GM19099 (cell line): ENCODE measurements at regions not wholly inside any gene's neighbourhood (a gene's known extent, or its start where the extent isn't known, plus 50 kb on each side); places are given as distances from the start of the nearest gene placed in this dataset.

Experiments
- POLR2A ChIP-seq: IDR thresholded peaks from 3 replicates; pipeline ENCODE4 v1.6.1; 2011; ENCODE audit warnings: low read depth; ENCODE audit not compliant: insufficient read length; ENCODE audit errors: extremely low read depth

DNA sequence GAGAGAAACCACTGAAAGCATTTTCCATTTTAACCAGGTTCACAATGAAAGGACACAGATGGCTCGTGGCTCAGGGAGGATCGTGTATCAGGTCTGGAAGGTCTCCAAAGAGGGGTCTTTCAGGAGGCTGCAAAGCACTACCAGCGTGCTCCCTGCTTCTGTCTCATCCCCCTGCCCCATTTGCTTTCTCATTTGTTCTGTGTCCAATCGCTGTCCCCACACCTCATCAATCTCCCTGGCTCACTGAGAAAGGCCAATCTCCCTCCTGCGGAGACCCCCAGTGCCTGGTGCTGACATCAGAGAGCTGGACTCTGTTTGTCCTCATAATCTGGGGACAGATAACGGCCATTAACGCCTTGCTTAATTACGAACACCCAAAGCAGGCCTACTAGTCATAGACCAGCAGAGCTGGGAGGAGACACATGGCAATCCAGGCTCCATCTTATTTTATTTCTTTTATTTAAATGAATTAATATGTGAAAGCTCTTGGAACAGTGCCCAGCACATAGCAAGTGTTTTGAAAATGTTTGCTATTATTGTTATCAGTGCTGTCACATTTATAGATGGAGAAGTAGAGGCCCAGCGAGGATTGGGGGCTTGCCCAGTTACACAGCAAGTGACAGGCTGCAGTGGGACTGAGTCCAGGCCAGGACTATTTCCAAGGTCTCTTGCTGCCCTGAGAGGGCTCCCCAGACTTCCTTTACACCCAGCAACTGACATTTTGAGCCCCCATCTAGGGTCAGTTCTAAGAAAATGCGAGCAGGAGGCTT is 341.0 kb upstream of the USP24 start:
- no peak for TF ChIP-seq POLR2A

DNA sequence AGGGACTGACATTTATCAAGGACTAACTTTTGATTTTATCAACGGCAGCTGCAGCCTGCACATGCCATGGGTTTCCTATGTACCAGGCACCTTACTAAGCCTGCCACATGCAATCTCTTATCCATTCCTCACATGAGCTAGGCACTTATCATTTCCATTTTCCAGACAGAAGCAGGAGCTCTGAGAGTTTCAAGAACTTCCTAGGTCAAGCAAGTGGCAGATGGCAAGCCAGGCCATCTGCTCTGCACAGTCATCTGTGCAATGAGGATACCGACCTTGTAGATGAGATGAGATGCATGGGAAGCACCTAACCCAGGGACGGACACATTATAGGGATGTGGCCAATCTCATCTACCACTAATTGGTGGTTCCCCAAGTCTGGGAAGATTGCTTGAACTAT is 339.4 kb upstream of the USP24 start:
- no peak for TF ChIP-seq POLR2A

DNA sequence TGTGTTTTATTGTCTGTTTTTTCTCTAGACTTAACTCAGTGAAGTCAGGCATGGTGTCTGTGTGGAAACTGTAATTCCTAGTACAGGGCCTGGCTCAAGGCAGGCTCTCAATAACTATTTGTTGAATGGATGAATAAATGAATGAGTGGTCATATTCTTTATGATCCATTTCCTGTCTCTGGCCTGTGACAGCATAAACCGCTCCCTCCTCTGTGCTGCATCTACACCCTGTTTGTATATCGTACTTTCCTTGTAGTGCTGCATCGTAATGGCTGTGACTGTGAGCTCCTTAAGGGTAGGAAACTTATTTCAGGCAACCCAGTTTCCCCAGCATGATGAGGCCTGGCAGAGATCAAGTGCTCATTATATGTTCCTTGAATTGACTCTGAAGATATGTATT is 337.5 kb upstream of the USP24 start:
- no peak for TF ChIP-seq POLR2A

DNA sequence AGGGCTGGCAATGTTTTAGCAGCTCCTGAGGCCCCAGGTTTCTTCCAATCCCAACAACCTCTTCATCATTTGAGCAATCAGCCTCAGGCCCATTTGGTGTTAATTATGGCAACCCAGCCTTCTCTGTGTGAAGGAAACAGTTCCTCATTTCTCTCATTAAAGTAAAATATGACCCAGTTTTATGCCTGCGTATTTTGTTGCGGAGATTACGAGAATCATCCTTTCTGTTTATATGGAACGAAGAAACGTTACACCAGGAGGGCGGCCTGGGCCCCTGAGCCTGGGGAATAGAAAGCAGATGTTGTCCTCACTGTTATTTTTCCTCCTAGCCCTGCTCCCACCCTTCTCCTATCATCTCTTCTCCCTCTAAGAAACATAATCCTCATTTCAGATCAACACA is 332.2 kb upstream of the USP24 start:
- no peak for TF ChIP-seq POLR2A

DNA sequence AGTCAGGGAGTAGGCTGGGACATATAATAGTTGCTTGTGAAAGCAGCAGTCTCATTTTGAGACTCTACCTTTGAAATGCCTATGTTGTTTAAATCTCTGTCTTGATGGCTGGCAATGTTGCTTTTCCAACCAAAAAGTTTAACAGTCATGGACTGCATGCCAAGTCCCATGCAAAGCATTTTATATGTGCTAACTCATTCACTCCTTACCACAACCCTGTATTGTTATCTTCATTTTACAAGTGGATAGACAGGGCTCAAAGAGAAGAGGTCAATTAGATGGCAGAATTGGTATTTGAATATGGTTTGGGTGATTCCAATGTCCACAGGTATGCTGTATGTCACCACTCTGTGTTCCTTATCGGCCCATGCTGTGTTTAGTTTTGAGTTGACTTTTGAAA is 331.4 kb upstream of the USP24 start:
- no peak for TF ChIP-seq POLR2A

DNA sequence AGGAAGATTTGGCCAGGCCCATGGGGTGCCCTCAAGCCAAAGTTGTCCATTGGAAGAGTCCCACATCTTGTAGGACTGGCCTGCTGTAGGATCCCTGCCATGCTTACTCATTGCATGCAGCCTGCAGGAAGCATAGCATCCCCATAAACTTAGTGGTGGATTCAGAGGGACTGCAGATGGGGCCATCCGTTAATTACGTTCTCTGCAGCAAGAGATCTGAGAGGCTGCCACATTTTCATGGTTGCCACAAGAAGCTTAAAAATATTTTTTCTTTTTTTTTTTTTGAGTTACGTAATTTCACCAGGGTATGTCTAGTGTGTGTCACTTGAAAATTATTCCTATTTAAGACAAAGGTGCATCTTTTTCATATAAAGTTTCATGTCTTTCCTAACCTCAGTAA is 329.7 kb upstream of the USP24 start:
- TF ChIP-seq POLR2A, result no peak

DNA sequence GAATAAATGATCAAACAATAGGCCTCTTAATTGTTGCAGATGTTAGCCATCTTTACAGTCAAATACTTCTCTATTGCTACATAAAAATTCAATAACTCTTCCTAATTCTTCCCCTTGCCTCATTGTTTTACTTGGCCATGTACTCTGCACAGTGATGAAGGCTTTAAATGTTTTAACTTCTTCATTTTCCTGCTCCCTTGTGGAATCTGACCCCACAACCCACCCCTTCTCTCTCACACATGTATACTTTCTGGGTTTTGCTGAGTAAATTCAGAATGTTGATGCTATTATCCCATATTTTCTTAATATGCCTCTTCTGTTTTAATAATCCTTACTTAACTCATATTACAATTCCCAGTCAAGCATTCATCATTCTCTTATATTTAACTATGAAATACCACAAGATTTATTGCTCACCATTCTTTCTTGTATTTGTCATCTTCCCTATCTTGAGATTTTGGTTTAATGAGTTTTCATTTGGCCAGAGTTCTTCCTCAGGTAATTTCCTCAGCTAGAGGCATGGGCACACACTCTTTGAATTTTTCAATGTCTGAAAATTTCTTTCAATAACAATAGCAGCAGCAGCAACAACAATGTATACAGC is 327.8 kb upstream of the USP24 start:
- no peak for TF ChIP-seq POLR2A

DNA sequence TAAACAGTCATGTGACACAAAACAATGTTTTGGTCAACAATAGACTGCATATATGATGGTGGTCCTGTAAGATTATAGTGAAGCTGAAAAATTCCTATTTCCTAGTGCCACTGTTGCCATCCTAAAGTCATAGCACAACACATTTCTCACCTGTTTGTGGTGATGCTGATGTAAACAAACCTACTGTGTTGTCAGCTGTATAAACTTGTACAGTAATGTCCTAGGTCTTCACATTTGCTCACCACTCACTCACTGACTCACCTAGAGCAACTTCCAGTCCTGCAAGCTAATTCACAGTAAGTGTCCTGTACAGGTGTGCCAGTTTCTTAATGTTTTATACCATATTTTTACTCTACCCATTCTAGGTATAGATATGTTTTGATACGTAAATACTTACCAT is 326.1 kb upstream of the USP24 start:
- no peak for TF ChIP-seq POLR2A

DNA sequence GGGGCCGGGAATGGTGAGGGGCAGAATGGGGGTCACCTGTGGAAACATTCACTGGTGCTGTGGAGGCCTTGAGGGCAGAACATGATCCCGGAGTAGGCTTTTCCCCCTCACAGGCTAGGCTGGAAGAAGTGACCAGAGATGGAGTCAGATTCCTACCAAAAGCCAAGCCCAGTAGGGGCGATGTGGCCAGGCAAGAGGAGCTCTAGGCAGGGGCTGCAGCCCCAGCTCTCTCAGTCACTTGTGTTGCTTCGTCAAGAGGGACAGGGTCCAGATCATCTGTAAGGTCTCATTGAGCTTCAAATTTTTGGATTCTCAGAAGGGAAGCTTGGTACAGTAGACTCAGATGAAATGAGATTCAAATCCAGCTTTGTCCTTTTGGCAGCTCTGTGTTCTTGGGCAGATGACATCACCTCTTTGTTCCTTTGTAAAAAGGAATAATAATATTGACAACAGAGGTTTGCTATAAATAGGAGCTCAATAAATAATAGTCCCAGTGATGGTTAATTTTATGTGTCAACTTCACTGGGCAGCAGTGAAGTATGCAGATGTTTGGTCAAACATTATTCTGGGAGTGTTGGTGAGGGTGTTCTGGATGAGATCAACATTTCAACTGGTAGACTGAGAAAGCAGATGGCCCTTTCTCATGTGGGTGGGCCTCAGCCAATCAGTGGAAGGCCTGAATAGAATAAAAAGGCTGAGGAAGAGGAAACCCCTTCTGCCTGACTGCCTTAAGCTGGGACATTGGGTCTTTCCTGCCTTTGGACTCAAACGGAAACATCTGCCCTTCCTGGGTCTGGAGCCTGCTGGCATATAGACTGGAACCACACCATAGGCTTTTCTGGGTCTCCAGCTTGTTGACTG is 324.7 kb upstream of the USP24 start:
- no peak for TF ChIP-seq POLR2A

DNA sequence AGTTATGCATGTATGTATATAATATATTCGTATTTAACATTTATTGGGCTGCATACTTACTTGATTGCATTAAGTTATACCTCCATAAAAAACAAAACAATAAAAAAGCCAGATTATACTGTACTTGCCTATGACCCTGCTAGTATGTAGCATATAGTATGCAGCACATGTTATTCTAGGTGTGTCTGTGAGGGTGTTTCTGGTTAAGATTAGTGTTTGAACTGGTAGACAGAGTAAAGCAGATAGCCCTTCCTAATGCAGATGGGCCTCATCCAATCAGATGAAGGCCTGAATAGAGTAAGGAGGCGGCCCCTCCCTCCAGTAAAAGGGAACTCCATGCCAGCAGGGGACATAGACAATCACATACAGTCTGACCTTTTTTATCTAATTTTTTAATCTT is 323.3 kb upstream of the USP24 start:
- TF ChIP-seq POLR2A, result no peak

DNA sequence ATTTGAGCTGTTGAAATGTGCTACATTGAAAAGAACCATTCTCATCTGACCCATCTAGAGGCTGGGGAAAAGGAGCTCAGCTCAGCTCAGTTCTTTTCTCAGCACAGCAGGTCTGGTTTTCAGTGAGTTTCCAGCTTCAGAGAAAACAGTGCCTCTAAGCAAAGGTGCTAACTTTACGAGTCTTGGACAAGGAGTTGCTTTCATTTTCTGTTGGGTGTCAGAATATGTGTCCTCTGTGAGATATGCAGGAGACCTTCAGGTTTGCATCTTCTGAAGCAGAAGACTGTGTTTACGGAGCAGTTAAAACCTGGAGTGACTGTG is 321.3 kb upstream of the USP24 start:
- no peak for TF ChIP-seq POLR2A

DNA sequence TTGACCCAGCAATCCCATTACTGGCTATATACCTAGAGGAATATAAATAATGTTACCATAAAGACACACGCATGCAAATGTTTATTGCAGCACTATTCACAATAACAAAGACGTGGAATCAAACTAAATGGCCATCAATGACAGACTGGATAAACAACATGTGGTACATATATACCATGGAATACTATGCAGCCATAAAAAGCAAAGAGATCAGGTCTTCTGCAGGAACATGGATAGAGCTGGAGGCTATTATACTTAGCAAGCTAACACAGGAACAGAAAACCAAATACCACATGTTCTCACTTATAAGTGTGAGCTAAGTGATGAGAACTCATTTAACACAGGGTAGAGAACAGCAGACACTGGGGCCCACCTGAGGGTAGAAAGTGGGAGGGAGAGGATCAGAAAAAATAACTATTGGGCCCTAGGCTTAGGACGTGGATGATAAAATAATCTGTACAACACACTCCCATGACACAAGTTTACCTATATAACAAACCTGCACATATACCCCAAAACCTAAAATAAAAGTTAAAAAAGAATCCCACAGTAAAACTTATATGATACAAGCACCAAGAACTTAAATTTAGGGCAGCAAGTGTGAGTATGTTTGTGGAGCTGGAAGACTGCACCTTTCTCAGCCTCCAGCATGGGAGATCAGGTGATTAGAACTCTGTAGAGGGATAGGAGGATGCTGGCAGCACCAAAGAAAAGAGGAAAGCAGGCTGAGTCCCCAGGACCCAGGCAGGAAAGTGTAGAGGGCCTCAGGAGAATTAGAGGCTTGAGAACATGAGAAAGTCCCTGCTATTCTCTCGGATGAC is 320.8 kb upstream of the USP24 start:
- no peak for TF ChIP-seq POLR2A

DNA sequence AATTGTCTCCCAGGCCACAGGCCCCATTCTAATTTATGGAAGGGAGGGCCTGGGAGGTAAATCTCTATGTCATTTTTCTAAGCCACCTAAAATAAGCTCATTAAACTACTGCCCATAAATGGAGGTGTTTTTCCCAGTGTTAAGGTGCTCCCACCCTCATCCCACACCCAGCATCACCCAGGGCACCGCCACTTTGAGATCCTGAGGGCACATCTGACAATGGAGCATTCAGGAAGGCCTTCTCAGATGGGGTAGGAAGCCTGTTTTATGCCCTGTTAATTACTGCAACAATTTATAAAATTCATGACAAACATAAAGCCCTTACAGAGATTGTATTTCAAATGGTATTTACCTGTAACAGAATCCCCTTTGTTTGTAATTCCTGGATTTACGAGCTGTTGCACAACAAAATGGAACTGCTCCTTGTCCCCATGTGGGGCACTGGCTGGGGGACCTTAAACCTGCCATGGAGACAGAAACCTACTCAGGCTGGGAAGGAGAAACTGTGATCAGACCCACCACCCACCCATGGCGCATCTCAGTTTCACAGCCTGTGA is 319.5 kb upstream of the USP24 start:
- no peak for TF ChIP-seq POLR2A

DNA sequence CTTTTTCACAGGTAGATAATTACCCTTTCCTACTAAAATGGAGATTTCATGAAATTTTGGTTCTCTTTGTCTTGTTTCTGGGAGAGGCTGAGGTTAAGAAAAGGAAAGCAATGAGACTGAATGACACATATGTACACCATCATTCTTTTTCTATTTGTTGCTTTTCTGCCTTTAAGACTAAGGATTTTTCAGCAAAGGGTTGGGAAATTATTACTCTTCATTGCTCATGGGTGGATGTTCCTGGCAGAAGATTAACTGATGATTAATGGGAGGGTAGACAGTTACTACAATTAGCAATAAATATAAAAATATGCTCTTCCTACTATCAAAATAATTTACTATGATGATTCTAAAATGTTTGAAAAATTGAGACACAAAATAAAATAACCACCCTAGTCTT is 316.5 kb upstream of the USP24 start:
- no peak for TF ChIP-seq POLR2A

DNA sequence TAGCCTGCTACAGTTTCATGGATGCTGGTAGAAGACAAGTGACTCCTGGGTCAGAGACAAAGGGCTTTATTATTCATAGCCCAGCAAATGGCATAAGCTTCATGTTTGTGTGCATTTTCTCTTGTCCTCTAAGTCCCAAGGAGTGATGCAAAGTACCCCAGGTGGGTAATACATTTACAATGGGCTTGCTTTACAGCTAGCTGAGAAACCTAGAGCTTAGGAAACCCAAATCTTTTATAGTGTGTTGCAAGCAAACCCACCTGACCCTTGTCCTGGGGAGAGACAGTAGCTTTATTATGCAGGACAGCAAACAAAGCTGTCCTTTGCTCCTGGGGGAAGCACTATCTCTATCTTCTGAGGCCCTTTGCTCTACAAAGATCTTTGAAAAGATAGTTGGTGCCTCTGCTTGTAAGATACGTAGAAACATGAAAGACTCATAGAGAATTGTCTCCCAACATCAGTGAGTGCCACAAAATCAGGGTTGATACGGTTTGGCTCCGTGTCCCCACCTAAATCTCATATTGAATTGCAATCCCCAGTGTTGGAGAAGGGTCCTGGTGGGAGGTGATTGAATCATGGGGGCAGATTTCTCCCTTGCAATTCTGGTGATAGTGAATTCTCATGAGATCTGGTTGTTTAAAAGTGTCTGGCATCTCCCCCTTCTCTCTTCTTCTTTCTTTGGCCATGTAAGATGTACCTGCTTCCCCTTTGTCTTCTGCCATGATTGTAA is 315.8 kb upstream of the USP24 start:
- TF ChIP-seq POLR2A, result no peak

DNA sequence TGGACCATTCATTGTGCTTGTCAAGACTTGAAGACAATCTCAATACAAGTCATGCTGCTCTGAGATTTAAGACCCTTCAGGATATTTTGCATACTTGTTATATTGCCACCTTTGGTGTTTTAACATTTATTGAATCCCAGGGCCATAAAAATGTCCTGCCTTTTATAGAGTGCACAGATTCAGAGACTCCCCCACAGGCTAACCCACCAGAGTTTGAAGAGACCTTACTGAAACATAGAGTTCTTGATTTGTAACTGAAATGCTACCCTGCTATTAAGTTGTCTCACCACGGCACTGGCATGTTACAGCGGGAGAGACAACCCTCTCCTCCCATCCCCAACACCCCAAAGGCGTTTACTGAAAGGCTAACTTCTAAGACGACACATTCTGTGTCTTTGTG is 313.9 kb upstream of the USP24 start:
- TF ChIP-seq POLR2A, result no peak
